NCI-H460 (cell line): ENCODE measurements at regions not wholly inside any gene's neighbourhood (a gene's known extent, or its start where the extent isn't known, plus 50 kb on each side); places are given as distances from the start of the nearest gene placed in this dataset.

ENCODE experiments used
- DNase-seq: peaks from one replicate; pipeline ENCODE4 v3.0.0-alpha.2; 2016; ENCODE audit warnings: low read depth; ENCODE audit errors: extremely low read depth

- no peak for DNase-seq
Measured at GRCh38 chr2:133716166-133716565, 147.9 kb upstream of the NCKAP5 start.

GRCh38 chr2:133717497-133717896, 149.2 kb upstream of the NCKAP5 start:
- DNase-seq, result no peak

- peak; percentile 30 for DNase-seq
Measured at GRCh38 chr2:133718688-133719201, 150.5 kb upstream of the NCKAP5 start.

GRCh38 chr2:133720429-133720828, 152.2 kb upstream of the NCKAP5 start:
- no peak for DNase-seq

GRCh38 chr2:133721118-133721517, 152.9 kb upstream of the NCKAP5 start:
- DNase-seq, result no peak

GRCh38 chr2:133723133-133723532, 154.9 kb upstream of the NCKAP5 start:
- no peak for DNase-seq

GRCh38 chr2:133726973-133727372, 158.7 kb upstream of the NCKAP5 start:
- DNase-seq, result no peak

- DNase-seq, result no peak
Measured at GRCh38 chr2:133732059-133732458, 163.8 kb upstream of the NCKAP5 start.

- DNase-seq, result no peak
Measured at GRCh38 chr2:133732982-133733900, 165.0 kb upstream of the NCKAP5 start.

- no peak for DNase-seq
Measured at GRCh38 chr2:133733901-133734255, 165.6 kb upstream of the NCKAP5 start.

- no peak for DNase-seq
Measured at GRCh38 chr2:133734716-133735495, 166.6 kb upstream of the NCKAP5 start.

- DNase-seq, result no peak
Measured at GRCh38 chr2:133736674-133737073, 168.4 kb upstream of the NCKAP5 start.

- DNase-seq, result no peak
Measured at GRCh38 chr2:133737242-133737993, 169.2 kb upstream of the NCKAP5 start.

GRCh38 chr2:133739039-133739438, 170.8 kb upstream of the NCKAP5 start:
- DNase-seq, result no peak

- DNase-seq, result no peak
Measured at GRCh38 chr2:133740500-133740899, 172.2 kb upstream of the NCKAP5 start.

GRCh38 chr2:133748007-133748700, 179.9 kb upstream of the NCKAP5 start:
- no peak for DNase-seq

GRCh38 chr2:133753665-133754064, 185.4 kb upstream of the NCKAP5 start:
- DNase-seq, result no peak

GRCh38 chr2:133755480-133756300, 187.4 kb upstream of the NCKAP5 start:
- DNase-seq, result no peak

GRCh38 chr2:133756833-133757232, 188.6 kb upstream of the NCKAP5 start:
- no peak for DNase-seq
